A673 (cell line): ENCODE measurements at regions not wholly inside any gene's neighbourhood (a gene's known extent, or its start where the extent isn't known, plus 50 kb on each side); places are given as distances from the start of the nearest gene placed in this dataset.

Experiments used
- BruUV-seq: library from RNA; stranded (reverse); fragments of 400-500 nt; replicated peaks from 2 replicates; lab custom pipeline; 2021; lab: Mats Ljungman, UMichigan
- CTCF ChIA-PET: fragments of 300-600 bp; sonication (Branson Sonifier 250); formaldehyde crosslinking; loops from one replicate; lab custom pipeline; 2022; ENCODE audit warnings: antibody characterized with exemption; lab: Charles Lee
- POLR2A ChIA-PET: fragments of 300-600 bp; sonication (Branson Sonifier 250); formaldehyde crosslinking; loops from one replicate; lab custom pipeline; 2022; ENCODE audit warnings: antibody characterized with exemption; ENCODE audit not compliant: low non-redundant PET; lab: Charles Lee
- DNase-seq: peaks from one replicate; pipeline ENCODE4 v3.0.0-alpha.2; 2015; ENCODE audit warnings: low spot score
- H3K27ac ChIP-seq: fragments of 200-600 bp; sonication (generic); 2 replicates; pipeline ENCODE4 v1.5.1; 2016; ENCODE audit warnings: mixed run types, low read depth, mild to moderate bottlenecking, mixed read lengths, antibody characterized with exemption, low read length; ENCODE audit not compliant: poor library complexity, severe bottlenecking
- H3K27me3 ChIP-seq: fragments of 200-600 bp; sonication (generic); replicated peaks from 2 replicates; pipeline ENCODE4 v1.6.1; 2017; ENCODE audit warnings: mixed run types, low read depth, mild to moderate bottlenecking, mixed read lengths, antibody characterized with exemption, low read length; ENCODE audit not compliant: insufficient read depth, poor library complexity
- H3K36me3 ChIP-seq: fragments of 200-600 bp; sonication (generic); 2 replicates; pipeline ENCODE4 v1.6.1; 2016; ENCODE audit warnings: mixed run types, mild to moderate bottlenecking, mixed read lengths, antibody characterized with exemption, low read length; ENCODE audit not compliant: insufficient read depth, poor library complexity, severe bottlenecking
- H3K4me1 ChIP-seq: fragments of 200-600 bp; sonication (generic); 2 replicates; pipeline ENCODE4 v1.6.1; 2017; ENCODE audit warnings: mixed run types, mild to moderate bottlenecking, mixed read lengths, antibody characterized with exemption, low read length; ENCODE audit not compliant: insufficient read depth, poor library complexity, severe bottlenecking
- H3K4me3 ChIP-seq: fragments of 200-600 bp; sonication (generic); 2 replicates; pipeline ENCODE4 v1.5.1; 2016; ENCODE audit warnings: low read depth, mixed run types, mild to moderate bottlenecking, mixed read lengths, low read length; ENCODE audit not compliant: poor library complexity, severe bottlenecking
- H3K9me3 ChIP-seq: fragments of 200-600 bp; sonication (generic); 2 replicates; pipeline ENCODE4 v1.6.1; 2016; ENCODE audit warnings: mixed run types, low read depth, mild to moderate bottlenecking, mixed read lengths, antibody characterized with exemption, low read length; ENCODE audit not compliant: poor library complexity, severe bottlenecking
- EZH2 ChIP-seq: fragments of 200-600 bp; sonication (generic); IDR thresholded peaks from 2 replicates; pipeline ENCODE4 v1.6.1; 2017; ENCODE audit warnings: borderline replicate concordance, low read depth, mild to moderate bottlenecking, mixed read lengths, antibody characterized with exemption, low read length; ENCODE audit not compliant: poor library complexity, severe bottlenecking
- intact Hi-C: fragments of 100-400 bp; cut with micrococcal nuclease; formaldehyde crosslinking; loops from one replicate; pipeline ENCODE4 v1.10.0; 2022; ENCODE audit not compliant: unreplicated experiment
- TF ChIP-seq, protein P1 (sequence below): fragments of 300-800, 200-600 bp; sonication (generic); conservative IDR thresholded peaks from 2 replicates; pipeline ENCODE4 v1.5.1; 2017; ENCODE audit warnings: low read depth, mild to moderate bottlenecking, antibody characterized with exemption, low read length, moderate library complexity, mixed read lengths

DNA sequence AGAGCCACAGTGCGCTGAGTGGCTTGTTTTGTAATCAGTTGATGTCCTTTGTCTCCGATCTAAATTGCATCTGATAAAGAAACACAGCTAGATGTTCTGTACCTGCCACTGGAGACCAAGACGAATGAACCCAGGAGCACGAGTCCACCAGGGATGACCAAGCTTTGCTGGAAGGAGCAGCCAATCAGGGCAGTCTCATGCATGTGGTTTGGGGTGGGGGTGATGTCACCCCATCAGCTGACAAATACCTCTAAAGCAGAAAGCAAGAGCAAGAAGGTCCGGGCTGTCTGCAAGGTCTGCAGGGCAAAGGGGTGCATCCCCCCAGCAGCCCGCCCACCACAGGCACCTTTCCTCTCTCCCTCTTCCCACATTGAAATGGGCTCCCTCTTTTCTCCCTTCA, 653.8 kb downstream of the AJAP1 start:
- H3K4me1 ChIP-seq = no peaks in the 10 kb centered on the region
- no peak overlapping the region for H3K27ac ChIP-seq
- H3K27me3 ChIP-seq = peaks cover 2% of the 10 kb centered on the region
- H3K36me3 ChIP-seq = no peaks in the 10 kb centered on the region
- intact Hi-C loops = no loop called here
- CTCF ChIA-PET = no interaction called here
- no TSS peak for BruUV-seq
- H3K9me3 ChIP-seq = no peaks in the 10 kb centered on the region
- POLR2A ChIA-PET = interaction anchor here (0.9 kb wide), 1 partner anchor 8 kb away, joined by 9 read pairs; no protein-coding TSS in a partner anchor
- H3K4me3 ChIP-seq = no peak overlapping the region
- TF ChIP-seq, protein P1, sequence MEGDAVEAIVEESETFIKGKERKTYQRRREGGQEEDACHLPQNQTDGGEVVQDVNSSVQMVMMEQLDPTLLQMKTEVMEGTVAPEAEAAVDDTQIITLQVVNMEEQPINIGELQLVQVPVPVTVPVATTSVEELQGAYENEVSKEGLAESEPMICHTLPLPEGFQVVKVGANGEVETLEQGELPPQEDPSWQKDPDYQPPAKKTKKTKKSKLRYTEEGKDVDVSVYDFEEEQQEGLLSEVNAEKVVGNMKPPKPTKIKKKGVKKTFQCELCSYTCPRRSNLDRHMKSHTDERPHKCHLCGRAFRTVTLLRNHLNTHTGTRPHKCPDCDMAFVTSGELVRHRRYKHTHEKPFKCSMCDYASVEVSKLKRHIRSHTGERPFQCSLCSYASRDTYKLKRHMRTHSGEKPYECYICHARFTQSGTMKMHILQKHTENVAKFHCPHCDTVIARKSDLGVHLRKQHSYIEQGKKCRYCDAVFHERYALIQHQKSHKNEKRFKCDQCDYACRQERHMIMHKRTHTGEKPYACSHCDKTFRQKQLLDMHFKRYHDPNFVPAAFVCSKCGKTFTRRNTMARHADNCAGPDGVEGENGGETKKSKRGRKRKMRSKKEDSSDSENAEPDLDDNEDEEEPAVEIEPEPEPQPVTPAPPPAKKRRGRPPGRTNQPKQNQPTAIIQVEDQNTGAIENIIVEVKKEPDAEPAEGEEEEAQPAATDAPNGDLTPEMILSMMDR = no peak
- TF ChIP-seq EZH2 = no peak
- DNase-seq = no peak

DNA sequence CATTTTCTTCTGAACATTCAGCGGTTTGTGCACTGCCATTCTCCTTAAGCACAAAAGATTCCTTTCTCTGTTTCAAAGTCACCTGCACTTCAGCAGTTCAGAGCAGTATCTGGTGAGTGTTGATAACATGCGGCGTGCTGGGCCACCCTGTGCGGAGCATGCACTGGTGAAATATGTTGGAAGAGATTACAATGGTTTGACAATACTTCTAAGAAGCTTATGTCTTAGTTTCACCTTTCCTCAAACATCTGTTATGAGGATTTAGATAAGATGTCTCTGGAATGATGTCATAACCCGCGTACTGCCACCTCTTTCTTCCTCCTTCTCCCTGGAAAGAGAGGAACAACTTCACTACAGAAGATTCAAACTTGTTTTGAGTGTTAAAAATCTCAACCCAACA, 650.3 kb downstream of the AJAP1 start:
- CTCF ChIA-PET = no interaction called here
- DNase-seq = no peak
- no peaks in the 10 kb centered on the region for H3K36me3 ChIP-seq
- no TSS peak for BruUV-seq
- H3K4me1 ChIP-seq = no peaks in the 10 kb centered on the region
- peaks cover 4% of the 10 kb centered on the region for H3K9me3 ChIP-seq
- POLR2A ChIA-PET = no interaction called here
- no peak for TF ChIP-seq EZH2
- TF ChIP-seq, protein P1 = no peak
- intact Hi-C loops = no loop called here
- no peak overlapping the region for H3K4me3 ChIP-seq
- no peaks in the 10 kb centered on the region for H3K27me3 ChIP-seq
- H3K27ac ChIP-seq = no peak overlapping the region

DNA sequence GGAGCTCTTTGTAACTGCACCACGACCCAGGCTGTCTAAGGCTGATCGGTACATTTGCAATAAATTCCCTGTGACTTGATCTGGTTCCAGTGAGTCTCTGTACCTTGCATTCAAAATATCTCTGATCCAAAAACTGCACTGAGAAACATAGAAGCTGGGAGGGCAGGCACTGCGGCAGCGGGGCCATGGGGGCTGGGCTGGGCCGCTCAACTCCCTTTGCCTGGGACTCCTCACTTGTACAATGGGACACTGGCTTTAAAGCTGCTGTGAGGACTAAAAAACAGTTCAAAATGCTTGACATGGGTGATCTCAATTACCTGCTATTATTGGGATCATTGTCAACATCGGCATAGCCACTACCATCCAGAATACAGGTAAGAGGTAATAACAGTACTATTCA, 644.0 kb downstream of the AJAP1 start:
- TF ChIP-seq, protein P1 = no peak
- no peak for TF ChIP-seq EZH2
- no peak overlapping the region for H3K4me3 ChIP-seq
- H3K9me3 ChIP-seq = peaks cover 9% of the 10 kb centered on the region
- H3K4me1 ChIP-seq = no peaks in the 10 kb centered on the region
- H3K36me3 ChIP-seq = no peaks in the 10 kb centered on the region
- no peak for DNase-seq
- no TSS peak for BruUV-seq
- ChIA-PET POLR2A (no interaction called here), CTCF (no interaction called here)
- no peak overlapping the region for H3K27ac ChIP-seq
- H3K27me3 ChIP-seq = peaks cover 6% of the 10 kb centered on the region
- intact Hi-C loops = no loop called here
